Epidermal melanocyte (primary cell): ENCODE measurements at regions not wholly inside any gene's neighbourhood (a gene's known extent, or its start where the extent isn't known, plus 50 kb on each side); places are given as distances from the start of the nearest gene placed in this dataset.
A peak's percentile ranks its signal among the peaks of the same experiment; 100 is the strongest.

ENCODE experiments used
- DNase-seq: peaks from one replicate; pipeline ENCODE4 v3.0.0; 2011; ENCODE audit warnings: low spot score; ENCODE audit not compliant: insufficient read length

GRCh38 chr5:175765858-175766257 lies 105.5 kb upstream of the CPLX2 start:
- no peak for DNase-seq

GRCh38 chr5:175766963-175767362 lies 104.4 kb upstream of the CPLX2 start:
- no peak for DNase-seq

- no peak for DNase-seq
Observed at GRCh38 chr5:175772747-175773533, 98.4 kb upstream of the CPLX2 start.

DNA sequence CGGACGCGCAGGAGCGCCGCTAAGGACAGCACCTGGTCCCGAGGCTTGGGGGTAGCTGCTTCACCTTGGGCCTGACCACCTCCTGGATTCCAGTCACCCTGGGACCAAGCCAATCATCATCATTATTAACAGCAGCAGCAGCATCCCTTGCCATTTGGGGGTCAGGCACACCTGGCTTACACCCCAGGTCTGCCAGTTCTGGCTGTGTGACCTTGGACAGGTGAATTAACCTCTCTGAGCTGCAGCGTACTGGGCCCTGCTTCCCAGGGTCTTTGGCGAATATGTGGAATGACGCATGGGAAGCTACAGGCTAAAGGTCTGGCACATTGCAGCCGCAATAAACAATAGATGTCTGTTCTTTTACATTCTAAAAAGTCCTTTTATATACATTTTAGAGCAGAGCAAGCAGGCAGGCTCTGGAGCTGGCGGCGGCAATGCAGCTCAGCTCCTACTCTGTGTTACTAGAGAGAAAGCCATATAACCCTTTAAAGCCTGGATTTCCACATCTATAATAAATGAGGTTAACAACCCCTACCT lies 97.8 kb upstream of the CPLX2 start:
- no peak for DNase-seq

DNA sequence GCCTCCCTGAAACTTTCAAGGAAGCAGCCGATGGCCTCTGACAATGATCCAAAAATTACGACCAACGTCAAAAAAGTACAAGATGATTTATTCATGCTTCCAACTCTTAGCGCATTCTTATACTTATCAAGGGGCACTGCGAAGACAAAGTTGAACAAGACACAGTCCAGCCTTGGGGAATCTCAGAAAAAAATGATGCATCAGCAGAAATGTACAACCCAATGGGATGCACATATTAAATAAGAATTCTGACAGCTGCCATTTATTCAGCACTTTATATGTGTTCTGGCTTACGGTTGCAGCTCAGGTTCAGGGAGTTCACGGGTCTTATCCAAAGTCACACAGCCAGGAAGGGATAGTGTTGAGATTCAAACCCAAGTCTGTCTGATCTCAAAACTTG lies 96.0 kb upstream of the CPLX2 start:
- no peak for DNase-seq

DNA sequence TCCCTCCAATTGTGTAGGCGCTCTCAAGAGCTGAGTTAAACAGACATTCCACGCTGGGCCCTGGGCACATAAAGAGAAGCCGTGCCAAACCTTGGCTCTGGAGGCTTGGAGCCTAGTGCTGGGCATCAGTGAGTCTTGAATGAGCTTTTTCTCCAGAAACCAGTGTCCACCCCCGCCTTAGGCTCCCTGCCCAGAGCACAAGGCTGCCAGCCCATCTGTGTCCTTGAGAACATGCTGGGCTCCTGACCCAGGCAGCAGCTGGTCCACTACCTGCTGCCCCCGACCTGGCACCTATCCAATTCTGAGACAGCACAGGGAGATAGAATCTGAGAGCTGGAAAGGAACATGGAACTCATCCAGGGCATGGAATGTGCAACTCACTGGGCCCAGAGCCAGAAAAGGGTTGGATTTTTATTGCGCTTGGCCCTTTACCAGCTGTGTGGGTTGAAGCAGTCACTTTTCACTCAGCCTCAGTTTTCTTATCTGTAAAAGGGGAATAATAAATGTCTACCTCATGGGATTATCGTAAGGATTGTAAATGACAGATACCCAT lies 92.4 kb upstream of the CPLX2 start:
- no peak for DNase-seq

DNA sequence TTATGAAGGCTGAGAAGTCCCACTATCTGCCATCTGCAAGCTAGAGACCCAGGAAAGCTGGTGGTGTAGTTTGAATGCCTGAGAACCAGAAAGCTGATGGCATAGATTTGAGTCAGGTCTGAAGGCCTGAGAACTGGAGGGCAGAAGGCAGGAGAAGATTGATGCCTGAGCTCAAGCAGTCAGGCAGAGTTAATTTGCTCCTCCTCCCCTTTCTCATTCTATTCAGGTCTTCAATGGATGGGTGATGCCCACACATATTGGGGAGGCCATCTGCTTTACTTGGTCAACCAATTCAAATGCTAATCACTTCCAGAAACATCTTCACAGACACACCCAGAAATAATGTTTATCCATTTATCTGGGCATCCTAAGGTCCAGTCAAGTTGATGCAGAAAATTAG lies 87.6 kb upstream of the CPLX2 start:
- DNase-seq = no peak

- no peak for DNase-seq
Observed at GRCh38 chr5:175784230-175784629, 87.1 kb upstream of the CPLX2 start.

GRCh38 chr5:175785681-175786080 lies 85.7 kb upstream of the CPLX2 start:
- no peak for DNase-seq

DNA sequence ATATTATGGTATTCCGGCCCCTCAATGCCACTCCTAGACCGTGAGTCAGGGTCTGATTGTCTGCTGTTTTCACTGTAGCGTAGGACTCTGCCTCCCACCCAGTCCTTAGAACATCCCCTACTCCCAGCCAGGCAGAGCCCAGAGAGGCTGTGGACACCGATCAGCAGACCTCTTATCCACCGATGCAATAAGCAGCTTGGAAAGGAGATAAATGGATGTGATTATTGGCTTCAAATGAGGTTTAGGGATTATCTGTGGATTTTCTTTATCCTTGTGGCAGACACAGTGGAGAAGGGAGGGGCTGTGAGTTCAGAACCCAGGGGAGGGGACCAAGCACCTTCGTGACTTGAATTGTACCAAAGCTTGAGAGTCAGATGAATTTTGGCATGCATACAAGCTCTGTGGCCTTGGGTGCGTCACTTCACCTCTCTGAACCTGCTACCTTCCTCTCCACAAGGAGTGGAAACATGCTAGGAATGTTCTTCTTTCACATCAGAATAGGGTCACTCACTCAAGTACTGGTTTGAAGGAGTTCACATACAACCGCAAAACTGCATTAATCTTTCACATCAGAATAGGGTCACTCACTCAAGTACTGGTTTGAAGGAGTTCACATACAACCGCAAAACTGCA lies 83.1 kb upstream of the CPLX2 start:
- DNase-seq = no peak

GRCh38 chr5:175789670-175790069 lies 81.7 kb upstream of the CPLX2 start:
- DNase-seq = no peak

DNA sequence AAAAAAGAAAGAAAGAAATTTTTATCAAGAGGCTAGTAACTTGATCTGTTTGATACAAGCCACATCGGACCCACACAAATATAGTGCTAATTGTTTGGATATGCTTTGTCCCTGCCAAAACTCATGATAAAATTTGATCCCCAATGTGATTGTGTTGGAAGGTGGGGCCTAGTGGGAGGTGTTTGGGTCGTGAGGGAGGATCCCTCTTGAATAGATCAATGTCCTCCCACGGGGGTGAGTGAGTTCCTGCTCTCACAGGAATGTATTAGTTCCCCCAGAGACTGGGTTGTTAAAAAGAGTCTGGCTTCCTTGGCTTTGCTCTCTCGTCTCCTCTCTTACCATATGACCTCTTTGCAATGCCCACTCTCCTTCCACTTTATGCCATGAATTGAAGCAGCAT lies 80.6 kb upstream of the CPLX2 start:
- no peak for DNase-seq

DNA sequence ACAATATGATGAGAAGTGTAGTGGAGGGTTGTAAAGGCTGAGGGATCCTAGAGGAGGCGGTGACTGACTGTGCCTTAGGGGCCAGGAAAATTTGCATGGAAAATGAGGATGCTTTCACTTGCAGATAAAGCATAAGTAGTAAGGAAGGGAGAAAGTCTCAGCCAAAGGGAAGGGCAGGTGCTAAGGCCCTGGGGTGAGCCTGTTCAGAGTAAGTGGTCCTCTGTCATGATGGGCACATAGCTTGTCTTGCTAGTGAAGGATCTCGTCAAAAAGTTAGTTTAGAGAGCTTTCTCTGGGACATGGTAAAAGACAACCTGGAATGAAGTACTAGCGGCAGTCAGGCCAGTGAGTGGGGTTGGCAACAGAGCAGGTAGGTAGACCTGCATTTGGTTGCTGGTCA lies 75.4 kb upstream of the CPLX2 start:
- DNase-seq = no peak

- peak; percentile 68 for DNase-seq
Observed at GRCh38 chr5:175796536-175797499, 74.6 kb upstream of the CPLX2 start.

GRCh38 chr5:175797521-175798038 lies 73.8 kb upstream of the CPLX2 start:
- DNase-seq = no peak

DNA sequence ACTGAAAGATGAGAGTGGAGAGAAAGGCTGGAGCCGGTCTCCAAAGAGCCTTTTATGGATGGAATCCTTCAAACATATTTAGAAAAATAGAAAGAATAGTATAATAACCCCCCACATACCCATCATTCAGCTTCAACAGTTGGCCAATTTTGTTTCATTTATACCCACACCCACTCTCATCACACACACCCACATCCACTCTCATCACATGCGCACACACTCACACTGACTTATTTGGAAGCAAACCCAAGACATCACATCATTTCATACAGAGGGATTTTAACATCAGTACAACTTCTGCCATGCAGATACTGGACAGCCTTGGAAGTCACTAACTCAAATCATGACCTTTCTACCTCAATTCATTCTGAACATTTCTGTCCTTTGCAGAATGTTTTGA lies 72.8 kb upstream of the CPLX2 start:
- DNase-seq = no peak

DNA sequence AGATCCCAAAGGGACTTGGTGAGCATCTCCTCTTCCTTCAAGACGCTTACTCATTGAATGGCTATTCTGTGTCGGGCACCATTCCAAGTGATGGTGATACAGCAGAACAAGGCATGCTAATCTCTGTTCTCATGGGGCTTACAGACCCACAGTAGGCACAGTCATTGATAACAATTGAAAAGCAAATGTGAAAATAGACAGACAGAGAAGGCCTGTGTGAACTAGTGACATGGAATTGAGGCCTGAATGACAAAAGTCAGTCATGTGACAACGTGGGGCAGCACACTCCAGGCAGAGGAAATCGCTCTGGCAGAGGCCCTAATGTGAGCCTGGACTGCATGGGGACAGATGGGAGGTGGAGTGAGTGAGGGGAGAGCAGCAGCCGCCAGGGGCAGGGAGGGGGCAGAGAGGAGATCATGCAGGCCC lies 70.7 kb upstream of the CPLX2 start:
- DNase-seq = no peak

- DNase-seq = no peak
Observed at GRCh38 chr5:175802361-175802760, 69.0 kb upstream of the CPLX2 start.

DNA sequence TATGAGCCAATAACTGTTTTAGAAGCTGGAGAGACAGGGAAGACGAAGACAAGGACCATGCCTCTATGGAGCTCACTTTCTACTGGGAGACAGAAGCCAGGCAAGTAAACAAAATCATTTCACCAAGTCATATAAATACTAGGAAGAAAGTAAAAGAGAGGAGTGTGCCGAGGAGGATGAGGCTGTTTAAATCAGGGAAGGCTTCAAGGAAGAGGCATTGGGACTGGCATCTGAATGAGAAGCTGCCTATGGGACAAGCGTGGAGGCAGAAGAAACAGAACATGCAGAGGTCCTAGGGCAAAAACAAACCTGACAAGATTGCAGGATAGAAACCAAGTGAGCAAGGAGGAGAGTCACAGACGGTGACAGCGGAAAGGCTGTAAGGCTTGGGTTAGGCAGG lies 68.1 kb upstream of the CPLX2 start:
- no peak for DNase-seq

- DNase-seq = no peak
Observed at GRCh38 chr5:175803736-175804454, 67.5 kb upstream of the CPLX2 start.
